ENCODE measurements at regions not wholly inside any gene's neighbourhood (a gene's known extent, or its start where the extent isn't known, plus 50 kb on each side); places are given as distances from the start of the nearest gene placed in this dataset.

- no peak overlapping the region for H3K4me3 ChIP-seq (ENCODE audit: low read depth, low read length)
- TF ChIP-seq, protein P1, sequence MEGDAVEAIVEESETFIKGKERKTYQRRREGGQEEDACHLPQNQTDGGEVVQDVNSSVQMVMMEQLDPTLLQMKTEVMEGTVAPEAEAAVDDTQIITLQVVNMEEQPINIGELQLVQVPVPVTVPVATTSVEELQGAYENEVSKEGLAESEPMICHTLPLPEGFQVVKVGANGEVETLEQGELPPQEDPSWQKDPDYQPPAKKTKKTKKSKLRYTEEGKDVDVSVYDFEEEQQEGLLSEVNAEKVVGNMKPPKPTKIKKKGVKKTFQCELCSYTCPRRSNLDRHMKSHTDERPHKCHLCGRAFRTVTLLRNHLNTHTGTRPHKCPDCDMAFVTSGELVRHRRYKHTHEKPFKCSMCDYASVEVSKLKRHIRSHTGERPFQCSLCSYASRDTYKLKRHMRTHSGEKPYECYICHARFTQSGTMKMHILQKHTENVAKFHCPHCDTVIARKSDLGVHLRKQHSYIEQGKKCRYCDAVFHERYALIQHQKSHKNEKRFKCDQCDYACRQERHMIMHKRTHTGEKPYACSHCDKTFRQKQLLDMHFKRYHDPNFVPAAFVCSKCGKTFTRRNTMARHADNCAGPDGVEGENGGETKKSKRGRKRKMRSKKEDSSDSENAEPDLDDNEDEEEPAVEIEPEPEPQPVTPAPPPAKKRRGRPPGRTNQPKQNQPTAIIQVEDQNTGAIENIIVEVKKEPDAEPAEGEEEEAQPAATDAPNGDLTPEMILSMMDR (IDR thresholded peaks at IDR 0.05; ENCODE audit: borderline replicate concordance, insufficient read depth, low read depth, low read length), result no peak
These were observed 109.5 kb downstream of the RASSF10 start for GRCh38 chr11:13118650-13119049.

GRCh38 chr11:13119361-13119760 is 110.2 kb downstream of the RASSF10 start:
- no peak overlapping the region for H3K4me3 ChIP-seq (ENCODE audit: low read depth, low read length)
- TF ChIP-seq, protein P1 (IDR thresholded peaks at IDR 0.05; ENCODE audit: borderline replicate concordance, insufficient read depth, low read depth, low read length), result no peak

DNA sequence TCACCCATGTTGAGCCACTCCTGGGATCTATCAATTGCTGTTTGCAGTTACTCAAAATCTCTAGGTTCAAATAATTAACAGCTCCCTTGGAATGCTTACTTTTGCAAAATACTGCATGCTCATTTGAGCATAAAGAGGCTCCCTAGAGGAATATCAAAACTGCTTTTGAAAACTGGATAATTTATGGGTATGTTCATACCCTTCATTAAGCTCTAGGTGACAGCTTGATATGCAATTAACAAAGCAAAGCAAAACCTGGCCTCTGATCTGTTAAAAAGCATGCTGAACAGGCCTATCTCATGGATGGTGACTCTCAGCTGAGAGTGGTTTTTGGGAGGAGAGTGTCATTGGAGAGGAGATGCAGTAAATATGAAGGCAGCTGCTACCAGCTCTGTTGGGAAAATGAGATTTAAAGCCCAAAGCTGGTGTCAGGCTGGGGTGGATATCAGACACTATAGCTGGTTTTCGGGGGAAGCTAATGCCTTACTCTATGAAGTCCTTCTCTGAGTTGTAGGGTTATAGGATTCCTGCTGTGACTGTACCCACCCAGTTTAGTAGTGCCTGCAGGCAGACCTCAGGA is 110.9 kb downstream of the RASSF10 start:
- TF ChIP-seq, protein P1 (IDR thresholded peaks at IDR 0.05; ENCODE audit: borderline replicate concordance, insufficient read depth, low read depth, low read length), result no peak
- no peak overlapping the region for H3K4me3 ChIP-seq (ENCODE audit: low read depth, low read length)

DNA sequence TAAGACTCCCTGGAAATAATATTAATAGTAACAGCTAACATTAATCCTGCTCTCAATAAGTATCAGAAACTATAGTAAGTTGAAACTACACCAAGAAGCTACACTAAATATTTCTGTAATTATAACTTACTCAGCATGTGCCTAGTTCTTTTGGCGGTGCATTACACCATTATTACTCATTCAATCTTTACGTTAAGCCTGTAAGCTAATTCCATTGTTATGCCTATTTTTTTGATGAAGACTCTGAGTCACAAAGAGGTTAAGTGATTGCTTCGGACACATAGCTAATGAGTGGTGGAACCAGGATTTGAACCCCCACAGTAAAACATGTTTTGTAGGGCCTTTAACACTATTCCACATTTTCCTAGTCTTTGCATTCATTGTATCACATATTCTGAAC is 111.6 kb downstream of the RASSF10 start:
- TF ChIP-seq, protein P1 (IDR thresholded peaks at IDR 0.05; ENCODE audit: borderline replicate concordance, insufficient read depth, low read depth, low read length), result no peak
- no peak overlapping the region for H3K4me3 ChIP-seq (ENCODE audit: low read depth, low read length)

- TF ChIP-seq, protein P1 (IDR thresholded peaks at IDR 0.05; ENCODE audit: borderline replicate concordance, insufficient read depth, low read depth, low read length), result no peak
- no peak overlapping the region for H3K4me3 ChIP-seq (ENCODE audit: low read depth, low read length)
These were observed 117.3 kb downstream of the RASSF10 start for GRCh38 chr11:13126430-13126829.

DNA sequence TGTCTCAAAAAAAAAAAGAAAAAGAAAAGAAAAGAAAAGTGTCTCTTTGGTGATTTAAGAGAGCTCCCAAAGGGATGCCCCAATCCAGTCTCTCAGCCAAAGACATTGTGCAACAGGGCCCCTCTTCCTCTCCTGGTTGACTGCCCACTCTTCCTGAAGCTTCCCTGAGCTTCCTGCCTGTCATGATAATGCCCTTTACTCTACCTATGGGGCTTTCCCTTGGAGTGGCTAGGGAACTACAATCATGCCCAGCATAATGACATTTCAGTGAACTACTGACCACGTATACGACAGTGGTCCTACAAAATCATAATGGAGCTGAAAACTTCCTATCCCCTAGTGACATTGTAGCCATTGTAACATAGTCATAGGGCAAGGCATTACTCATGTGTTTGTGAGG is 118.0 kb downstream of the RASSF10 start:
- TF ChIP-seq, protein P1 (IDR thresholded peaks at IDR 0.05; ENCODE audit: borderline replicate concordance, insufficient read depth, low read depth, low read length), result no peak
- H3K4me3 ChIP-seq (ENCODE audit: low read depth, low read length), result no peak overlapping the region

DNA sequence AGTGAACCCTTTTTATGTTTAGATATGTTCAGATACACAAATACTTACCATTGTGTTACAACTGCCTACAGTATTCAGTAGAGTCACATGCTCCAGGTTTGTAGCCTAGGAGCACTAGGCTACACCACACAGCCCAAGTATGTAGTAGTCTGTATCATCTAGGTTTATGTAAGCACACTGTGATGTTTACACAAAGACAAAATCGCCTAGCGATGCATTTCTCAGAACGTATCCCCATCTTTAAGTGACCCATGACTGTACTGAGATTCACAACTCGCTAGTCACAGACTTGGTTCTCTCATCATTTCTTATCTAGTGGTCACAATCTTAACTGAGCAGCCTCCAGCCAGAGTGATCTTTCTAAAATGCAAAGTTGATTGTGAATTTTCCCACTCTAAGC is 119.2 kb downstream of the RASSF10 start:
- H3K4me3 ChIP-seq (ENCODE audit: low read depth, low read length), result no peak overlapping the region
- TF ChIP-seq, protein P1 (IDR thresholded peaks at IDR 0.05; ENCODE audit: borderline replicate concordance, insufficient read depth, low read depth, low read length), result no peak

Measured in GM12875 (cell line).